ENCODE measurements at regions not wholly inside any gene's neighbourhood (a gene's known extent, or its start where the extent isn't known, plus 50 kb on each side); places are given as distances from the start of the nearest gene placed in this dataset.
"Not testable (repeated sequence)": the region's sequence is repeated elsewhere in the genome, so short reads cannot be mapped to it uniquely, and the experiment has no call there.

DNA sequence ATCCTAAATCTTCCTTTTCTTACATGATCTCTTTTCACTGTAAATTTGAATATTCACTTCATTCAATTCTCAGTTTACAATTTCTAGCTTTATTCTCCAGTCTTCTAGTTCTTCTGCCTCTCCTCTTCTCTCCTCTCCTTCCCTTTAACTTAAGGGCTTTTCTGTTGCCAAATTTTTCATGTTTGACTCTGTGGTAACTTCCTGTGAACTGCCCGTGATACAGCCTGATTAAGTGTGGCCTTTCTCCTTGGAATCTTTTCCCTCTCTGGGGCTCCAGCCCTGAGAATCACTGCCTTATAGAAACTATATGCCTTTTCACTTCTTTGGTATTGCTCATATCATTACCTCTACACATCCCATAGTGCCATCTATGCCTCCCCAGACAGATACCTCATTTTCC is 1923.8 kb upstream of the CELF4 start:
- Mint-ChIP-seq H3K36me3 (no peaks in the 10 kb centered on the region), H3K4me3 (no peak overlapping the region), H3K4me1 (no peaks in the 10 kb centered on the region), H3K9me3 (peaks cover 23% of the 10 kb centered on the region), H3K27ac (no peak overlapping the region)
- DNase-seq (ENCODE audit: low spot score in 2 of 2) = no peak
- ATAC-seq = no peak

DNA sequence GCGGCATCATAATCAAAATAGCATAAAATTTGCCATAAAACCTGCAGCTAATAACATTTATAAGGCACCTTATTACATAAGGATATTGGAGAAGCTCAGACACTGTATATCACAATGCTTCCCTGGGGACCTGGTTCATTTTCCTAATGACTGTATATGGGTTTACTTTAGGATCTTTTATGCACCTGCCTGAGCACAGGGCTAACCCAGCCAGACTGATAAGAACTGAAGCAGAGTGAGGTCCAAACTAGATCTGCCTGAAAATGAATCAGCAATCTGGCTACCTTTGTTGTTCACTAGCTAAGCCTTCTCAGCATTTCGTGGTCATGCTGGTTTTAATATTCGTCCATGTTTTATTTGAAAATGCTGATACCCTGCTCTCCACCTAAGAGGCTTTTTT is 1922.3 kb upstream of the CELF4 start:
- Mint-ChIP-seq H3K4me1 (no peaks in the 10 kb centered on the region), H3K36me3 (no peaks in the 10 kb centered on the region), H3K4me3 (no peak overlapping the region), H3K27ac (no peak overlapping the region), H3K9me3 (peaks cover 25% of the 10 kb centered on the region)
- ATAC-seq (no peak), DNase-seq (ENCODE audit: low spot score in 2 of 2) (no peak)

DNA sequence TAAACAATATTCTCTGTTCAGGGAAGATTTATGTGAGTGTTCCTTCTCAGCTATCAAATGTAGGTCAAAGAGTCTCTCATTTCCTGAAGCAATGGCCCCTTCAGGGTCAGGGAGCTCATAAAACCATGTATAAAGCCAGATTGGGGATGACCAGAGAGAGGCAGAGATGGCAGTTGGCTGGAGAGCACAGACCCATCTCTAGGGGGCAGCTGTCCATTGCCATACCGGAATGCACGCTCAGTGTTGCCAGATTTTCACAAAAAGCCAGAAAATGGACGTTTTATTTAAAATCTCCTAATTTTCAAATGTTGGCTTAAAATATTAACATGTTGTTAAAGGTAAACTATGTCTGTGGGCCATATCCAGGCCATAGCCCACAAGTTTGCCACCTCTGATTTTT is 1920.7 kb upstream of the CELF4 start:
- Mint-ChIP-seq H3K9me3 (peaks cover 26% of the 10 kb centered on the region), H3K36me3 (no peaks in the 10 kb centered on the region), H3K4me3 (no peak overlapping the region), H3K4me1 (no peaks in the 10 kb centered on the region), H3K27ac (no peak overlapping the region)
- DNase-seq (ENCODE audit: low spot score in 2 of 2) = no peak
- ATAC-seq = no peak

DNA sequence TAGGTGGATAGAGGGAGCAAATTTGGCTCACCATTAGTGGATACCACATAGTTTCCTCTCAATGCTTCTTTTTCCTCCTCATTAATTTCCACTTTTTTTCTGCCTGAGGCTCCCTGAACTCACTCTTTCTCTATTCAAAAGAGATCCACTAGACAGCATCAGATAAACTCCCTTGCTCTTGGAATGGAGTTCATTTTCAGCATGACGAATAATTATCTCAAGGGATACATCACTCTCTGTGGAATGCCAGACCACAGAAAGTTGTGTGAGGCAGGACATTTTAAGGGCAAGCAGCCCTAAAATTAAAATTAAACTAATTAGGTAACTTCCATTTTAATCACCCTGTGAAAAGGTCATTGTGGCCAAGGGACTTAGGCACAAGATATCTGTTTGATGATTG is 1920.1 kb upstream of the CELF4 start:
- Mint-ChIP-seq H3K36me3 (no peaks in the 10 kb centered on the region), H3K27ac (no peak overlapping the region), H3K4me3 (no peak overlapping the region), H3K4me1 (no peaks in the 10 kb centered on the region), H3K9me3 (peaks cover 25% of the 10 kb centered on the region)
- no peak for ATAC-seq
- DNase-seq (ENCODE audit: low spot score in 2 of 2) = no peak

DNA sequence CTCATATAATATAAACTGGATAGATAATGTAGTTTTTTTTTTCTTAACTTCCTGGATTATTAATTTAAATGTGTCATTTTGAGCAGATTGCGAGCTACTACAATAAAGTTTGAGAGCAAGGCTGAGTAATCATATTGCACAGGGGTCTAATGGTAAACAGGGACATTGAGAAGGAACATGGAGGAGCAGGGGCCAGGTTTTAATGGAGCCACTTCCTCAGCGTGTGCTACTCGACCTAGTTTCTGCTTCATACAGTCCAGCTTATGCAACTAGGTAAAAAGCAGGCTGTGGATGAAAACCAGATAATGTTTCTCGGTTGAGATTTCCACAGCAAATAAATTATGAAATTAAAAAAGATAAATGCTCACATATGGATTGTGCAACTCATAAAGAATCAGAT is 1915.7 kb upstream of the CELF4 start:
- ATAC-seq (no peak), DNase-seq (ENCODE audit: low spot score in 2 of 2) (no peak)
- no peaks in the 10 kb centered on the region for H3K4me1 Mint-ChIP-seq
- H3K9me3 Mint-ChIP-seq = peaks cover 11% of the 10 kb centered on the region
- H3K4me3 Mint-ChIP-seq = no peak overlapping the region
- H3K36me3 Mint-ChIP-seq = no peaks in the 10 kb centered on the region
- H3K27ac Mint-ChIP-seq = no peak overlapping the region

DNA sequence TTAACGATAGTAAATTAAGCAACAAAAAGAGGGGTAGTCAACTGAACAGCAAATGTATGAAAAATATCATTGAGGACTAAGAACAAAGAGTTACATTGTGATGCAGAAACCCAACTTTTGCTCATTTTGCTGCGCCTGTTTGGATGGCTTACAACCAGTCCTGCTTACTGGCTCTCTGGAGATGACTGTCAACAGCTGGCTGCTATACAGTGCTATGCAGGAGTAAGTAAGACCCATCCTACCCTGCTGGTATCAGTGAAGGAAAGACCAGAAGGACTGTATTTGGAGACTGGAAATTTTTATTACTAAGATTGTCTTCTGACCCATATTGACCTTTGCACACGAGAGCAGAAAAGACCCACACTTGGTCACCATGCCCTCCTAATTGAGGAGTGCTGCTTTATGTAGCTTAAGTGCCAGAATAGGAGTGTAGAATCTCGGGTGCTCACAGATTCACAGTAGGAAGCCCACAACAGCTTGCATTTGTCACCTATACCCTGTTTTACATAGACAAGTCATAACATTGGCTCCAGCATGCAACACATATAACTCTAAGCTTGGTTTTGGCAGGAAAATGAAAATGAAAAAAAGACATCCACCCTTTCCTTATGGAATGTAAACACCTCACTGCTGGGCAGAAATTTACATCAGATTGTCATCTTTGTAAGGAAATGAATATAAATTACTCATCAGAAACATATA is 1915.0 kb upstream of the CELF4 start:
- ATAC-seq (no peak), DNase-seq (ENCODE audit: low spot score in 2 of 2) (no peak)
- no peak overlapping the region for H3K27ac Mint-ChIP-seq
- H3K4me3 Mint-ChIP-seq = no peak overlapping the region
- H3K9me3 Mint-ChIP-seq = peaks cover 11% of the 10 kb centered on the region
- H3K4me1 Mint-ChIP-seq = no peaks in the 10 kb centered on the region
- H3K36me3 Mint-ChIP-seq = no peaks in the 10 kb centered on the region

DNA sequence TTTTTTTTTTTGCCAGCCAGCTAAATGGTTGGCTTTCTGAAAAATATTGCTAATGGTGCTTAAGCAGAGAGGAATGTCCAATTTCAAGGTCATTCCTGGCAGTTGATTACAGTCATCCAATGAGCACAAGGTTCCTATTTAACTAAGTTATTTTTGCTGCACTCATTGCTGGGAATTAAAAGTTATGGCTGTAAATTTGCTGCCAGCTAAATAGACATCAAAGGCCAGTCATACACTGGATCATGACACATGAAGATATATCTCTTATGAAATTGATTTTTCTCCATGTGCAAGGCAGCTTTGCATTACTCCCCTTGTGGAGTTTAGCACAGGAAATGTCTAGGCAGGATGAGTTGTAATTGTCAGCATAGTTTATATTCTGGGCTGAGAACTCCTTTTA is 1898.4 kb upstream of the CELF4 start:
- no peak for ATAC-seq
- H3K4me3 Mint-ChIP-seq = no peak overlapping the region
- no peaks in the 10 kb centered on the region for H3K36me3 Mint-ChIP-seq
- H3K27ac Mint-ChIP-seq = no peak overlapping the region
- DNase-seq (ENCODE audit: low spot score in 2 of 2) = no peak
- H3K9me3 Mint-ChIP-seq = peaks cover 13% of the 10 kb centered on the region
- no peaks in the 10 kb centered on the region for H3K4me1 Mint-ChIP-seq

DNA sequence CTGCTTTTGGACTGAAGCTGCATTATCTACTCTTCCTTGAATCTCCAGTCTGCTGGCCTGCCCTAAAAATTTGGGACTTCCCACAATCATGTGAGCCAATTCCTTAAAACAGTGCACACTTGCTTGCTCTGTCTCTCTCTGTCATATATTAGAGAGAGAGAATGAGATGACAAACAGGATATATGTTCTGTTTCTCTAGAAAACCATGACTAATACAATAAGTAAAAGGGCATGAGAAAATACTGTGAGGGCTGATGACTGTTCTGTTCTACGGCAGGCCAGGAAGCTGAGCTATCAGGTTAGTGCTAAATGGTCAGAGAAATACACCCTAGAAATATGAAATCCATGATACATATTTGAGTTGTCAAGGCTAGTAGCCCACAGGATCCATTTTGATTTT is 1896.8 kb upstream of the CELF4 start:
- H3K36me3 Mint-ChIP-seq = no peaks in the 10 kb centered on the region
- H3K4me3 Mint-ChIP-seq = no peak overlapping the region
- no peaks in the 10 kb centered on the region for H3K4me1 Mint-ChIP-seq
- H3K9me3 Mint-ChIP-seq = peaks cover 5% of the 10 kb centered on the region
- H3K27ac Mint-ChIP-seq = no peak overlapping the region
- no peak for DNase-seq (ENCODE audit: low spot score in 2 of 2)
- no peak for ATAC-seq

DNA sequence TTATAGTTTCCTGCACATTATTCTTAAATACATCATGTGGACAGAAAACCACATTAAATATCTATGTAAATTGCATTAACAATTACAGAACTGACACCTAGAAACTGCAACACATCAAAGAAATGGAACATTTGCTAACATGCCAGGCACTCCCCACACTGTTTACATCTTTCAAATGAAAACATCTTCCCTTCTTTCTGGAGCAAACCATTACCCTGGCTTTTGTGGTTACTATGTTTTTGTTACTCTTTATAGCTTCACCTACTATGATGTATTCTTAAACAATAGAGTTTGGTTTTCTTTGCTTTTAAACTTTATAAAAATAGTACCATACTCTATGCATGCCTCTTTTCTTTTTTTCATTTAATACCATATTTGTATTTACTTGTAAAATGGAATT is 1894.5 kb upstream of the CELF4 start:
- no peaks in the 10 kb centered on the region for H3K4me1 Mint-ChIP-seq
- no peak overlapping the region for H3K27ac Mint-ChIP-seq
- no peak for ATAC-seq
- H3K36me3 Mint-ChIP-seq = no peaks in the 10 kb centered on the region
- H3K4me3 Mint-ChIP-seq = no peak overlapping the region
- DNase-seq (ENCODE audit: low spot score in 2 of 2) = no peak
- peaks cover 5% of the 10 kb centered on the region for H3K9me3 Mint-ChIP-seq

DNA sequence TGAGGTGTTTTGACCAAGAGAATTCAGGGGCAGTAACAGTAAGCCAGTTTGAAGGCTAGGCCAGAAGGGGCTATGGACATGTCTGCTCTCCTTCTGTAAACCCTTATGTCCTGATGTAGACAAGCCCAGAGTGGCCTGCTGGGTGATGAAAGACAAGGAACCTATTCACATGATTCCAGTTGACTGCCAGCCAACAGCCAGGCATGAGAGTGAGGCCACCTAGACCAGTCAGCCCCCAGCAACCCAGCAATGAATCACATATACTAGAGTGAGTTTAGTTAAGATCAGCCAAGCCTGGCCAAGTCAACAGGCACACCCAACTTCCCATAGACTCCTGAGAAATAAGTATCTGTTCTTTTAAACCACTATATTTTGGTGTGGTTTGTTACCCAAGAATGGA is 1889.7 kb upstream of the CELF4 start:
- ATAC-seq (no peak), DNase-seq (ENCODE audit: low spot score in 2 of 2) (no peak)
- H3K4me1 Mint-ChIP-seq = no peaks in the 10 kb centered on the region
- no peaks in the 10 kb centered on the region for H3K36me3 Mint-ChIP-seq
- peaks cover 7% of the 10 kb centered on the region for H3K9me3 Mint-ChIP-seq
- no peak overlapping the region for H3K27ac Mint-ChIP-seq
- no peak overlapping the region for H3K4me3 Mint-ChIP-seq

DNA sequence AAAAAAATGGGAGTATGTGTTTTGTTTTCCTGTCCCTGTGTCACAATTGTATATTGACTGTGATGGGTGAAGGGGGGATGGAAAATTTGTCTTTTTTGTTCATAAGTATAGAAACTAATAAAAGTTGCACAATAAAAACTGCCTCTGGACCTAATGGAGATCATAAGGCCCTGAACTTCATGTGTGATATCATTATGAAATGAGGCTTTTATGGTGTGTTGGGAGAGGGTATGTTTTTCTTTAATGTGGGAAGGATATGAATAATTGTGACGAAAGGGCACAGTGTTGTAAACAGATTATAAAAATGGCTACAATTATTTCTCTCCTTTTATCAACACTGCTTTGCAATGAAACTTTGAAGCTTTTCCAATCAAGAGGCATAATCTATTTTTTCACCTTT is 1889.3 kb upstream of the CELF4 start:
- Mint-ChIP-seq H3K27ac (no peak overlapping the region), H3K9me3 (peaks cover 7% of the 10 kb centered on the region), H3K36me3 (no peaks in the 10 kb centered on the region), H3K4me3 (no peak overlapping the region), H3K4me1 (no peaks in the 10 kb centered on the region)
- no peak for DNase-seq (ENCODE audit: low spot score in 2 of 2)
- no peak for ATAC-seq

DNA sequence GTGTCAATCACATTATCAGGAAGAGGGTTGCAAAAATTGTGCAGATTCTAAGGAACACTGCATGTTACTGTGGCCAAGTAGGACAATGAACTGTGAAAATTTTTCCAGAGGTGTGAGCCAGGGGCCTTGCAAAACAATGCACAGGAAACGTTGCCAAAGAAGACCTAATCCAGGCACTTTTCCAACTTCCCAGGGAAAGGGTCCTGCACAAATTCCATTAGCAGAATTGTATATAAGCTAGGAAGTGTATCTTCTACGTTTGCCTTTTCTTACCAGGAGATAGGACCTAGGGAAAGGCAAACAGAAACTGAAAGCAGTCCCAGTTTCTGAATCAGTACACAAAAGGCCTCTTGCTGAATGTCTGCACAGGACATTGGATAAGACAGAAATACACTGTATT is 1888.3 kb upstream of the CELF4 start:
- Mint-ChIP-seq H3K9me3 (peaks cover 7% of the 10 kb centered on the region), H3K36me3 (no peaks in the 10 kb centered on the region), H3K4me1 (no peaks in the 10 kb centered on the region), H3K4me3 (no peak overlapping the region), H3K27ac (no peak overlapping the region)
- DNase-seq (ENCODE audit: low spot score in 2 of 2) (no peak), ATAC-seq (no peak)

DNA sequence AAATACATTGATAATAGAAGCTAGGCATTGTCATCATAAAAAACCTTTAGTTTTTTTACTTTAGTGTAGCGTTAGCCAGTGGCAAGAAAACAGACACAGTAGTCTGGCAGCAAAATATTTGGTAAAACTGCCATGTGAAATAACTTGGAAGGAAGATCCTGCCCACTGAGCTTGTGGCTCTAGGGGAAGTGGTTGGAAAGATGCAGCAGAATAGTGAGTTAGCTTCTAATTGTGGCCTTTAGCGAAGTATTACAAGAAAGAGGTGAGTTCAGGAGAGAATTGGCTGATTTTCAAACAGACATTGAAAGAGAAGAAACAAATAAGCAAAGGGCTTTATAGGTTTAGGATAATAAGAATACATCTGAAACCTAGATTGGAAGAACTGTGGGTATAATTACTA is 1887.8 kb upstream of the CELF4 start:
- Mint-ChIP-seq H3K4me1 (no peaks in the 10 kb centered on the region), H3K27ac (no peak overlapping the region), H3K36me3 (no peaks in the 10 kb centered on the region), H3K9me3 (peaks cover 7% of the 10 kb centered on the region), H3K4me3 (no peak overlapping the region)
- no peak for ATAC-seq
- DNase-seq (ENCODE audit: low spot score in 2 of 2) = no peak

DNA sequence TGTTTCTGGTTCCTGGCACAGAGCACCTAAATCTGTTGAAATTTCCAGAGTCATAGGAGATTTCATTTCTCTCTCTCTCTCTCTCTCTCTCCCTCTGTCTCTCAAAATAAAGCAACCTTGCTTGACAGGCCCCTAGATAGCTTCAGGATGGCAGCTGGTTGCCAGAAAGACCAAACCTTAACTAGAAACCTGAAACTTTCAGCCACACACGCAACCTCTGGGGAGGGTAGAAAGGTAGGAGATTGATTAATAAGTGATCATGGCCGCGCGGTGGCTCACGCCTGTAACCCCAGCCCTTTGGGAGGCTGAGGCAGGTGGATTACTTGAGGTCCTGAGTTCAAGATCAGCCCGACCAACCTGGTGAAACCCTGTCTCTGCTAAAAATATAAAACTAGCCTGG is 1885.4 kb upstream of the CELF4 start:
- ATAC-seq = no peak
- Mint-ChIP-seq H3K4me1 (no peaks in the 10 kb centered on the region), H3K27ac (no peak overlapping the region)

DNA sequence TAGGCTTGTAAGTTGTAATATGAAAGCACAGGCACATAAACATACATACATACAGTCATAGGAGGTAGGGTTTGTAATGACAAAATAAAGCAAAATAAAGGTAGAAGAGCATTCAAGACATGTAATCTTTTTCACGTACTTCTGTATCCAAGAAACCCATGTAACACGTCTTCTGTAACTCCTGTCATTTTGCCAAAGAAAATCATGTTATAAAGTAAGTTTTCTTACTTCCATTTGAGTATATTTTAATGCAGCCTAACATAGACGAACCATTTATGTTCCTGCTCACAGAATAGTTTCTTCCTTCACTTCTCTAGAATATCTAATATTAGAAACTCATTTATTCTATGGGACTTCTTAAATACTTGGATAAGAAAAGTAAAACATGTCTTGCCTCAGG is 1884.0 kb upstream of the CELF4 start:
- Mint-ChIP-seq H3K9me3 (peaks cover 19% of the 10 kb centered on the region), H3K36me3 (no peaks in the 10 kb centered on the region), H3K27ac (no peak overlapping the region), H3K4me3 (no peak overlapping the region), H3K4me1 (no peaks in the 10 kb centered on the region)
- no peak for ATAC-seq
- DNase-seq (ENCODE audit: low spot score in 2 of 2) = no peak

More for the DNA sequence above, 1885.4 kb upstream of the CELF4 start:
- Mint-ChIP-seq H3K36me3 (no peaks in the 10 kb centered on the region), H3K4me3 (no peak overlapping the region), H3K9me3 (peaks cover 10% of the 10 kb centered on the region)
- no peak for DNase-seq (ENCODE audit: low spot score in 2 of 2)

DNA sequence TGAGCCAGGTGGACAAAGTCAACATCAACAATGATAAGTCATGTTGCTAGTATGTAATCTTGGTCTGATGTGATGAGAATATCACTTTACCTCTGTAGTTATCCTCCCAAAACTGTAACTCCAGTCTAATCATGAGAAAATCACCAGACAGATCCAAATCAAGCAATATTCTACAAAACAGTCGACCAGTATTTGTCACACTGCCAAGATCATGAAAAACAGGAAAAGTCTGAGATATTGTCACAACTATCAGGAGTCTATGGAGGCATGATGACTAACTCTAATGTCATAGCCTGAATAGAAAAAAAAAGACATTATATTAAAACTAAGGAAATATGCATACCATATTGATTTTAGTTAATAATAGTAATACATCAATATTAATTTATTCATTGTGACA is 1883.3 kb upstream of the CELF4 start:
- no peak for ATAC-seq
- H3K4me1 Mint-ChIP-seq = no peaks in the 10 kb centered on the region
- no peak overlapping the region for H3K4me3 Mint-ChIP-seq
- peaks cover 22% of the 10 kb centered on the region for H3K9me3 Mint-ChIP-seq
- no peak for DNase-seq (ENCODE audit: low spot score in 2 of 2)
- no peak overlapping the region for H3K27ac Mint-ChIP-seq
- H3K36me3 Mint-ChIP-seq = no peaks in the 10 kb centered on the region

DNA sequence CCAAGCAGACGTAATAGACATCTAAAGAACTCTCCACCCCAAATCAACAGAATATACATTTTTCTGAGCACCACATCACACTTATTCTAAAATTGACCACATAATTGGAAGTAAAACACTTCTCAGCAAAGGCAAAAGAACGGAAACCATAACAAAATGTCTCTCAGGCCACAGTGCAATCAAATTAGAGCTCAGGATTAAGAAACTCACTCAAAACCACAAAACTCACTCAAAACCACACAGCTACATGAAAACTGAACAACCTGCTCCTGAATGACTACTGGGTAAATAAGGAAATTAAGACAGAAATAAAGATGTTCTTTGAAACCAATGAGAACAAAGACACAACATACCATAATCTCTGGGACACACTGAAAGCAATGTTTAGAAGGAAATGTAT is 1879.4 kb upstream of the CELF4 start:
- not testable (repeated sequence) for H3K4me3 Mint-ChIP-seq; H3K4me1 Mint-ChIP-seq; DNase-seq (ENCODE audit: low spot score in 2 of 2); ATAC-seq; H3K27ac Mint-ChIP-seq; H3K36me3 Mint-ChIP-seq
- peaks cover 17% of the 10 kb centered on the region for H3K9me3 Mint-ChIP-seq

Measured in stimulated activated effector memory CD8-positive, alpha-beta T cell treated with anti-CD3 and anti-CD28 coated beads, Interleukin-12 subunit alpha, Interleukin-12 subunit beta, amount 100 ng/mL, for 72 hours (primary cell).